PC-9 (cell line): ENCODE measurements at regions not wholly inside any gene's neighbourhood (a gene's known extent, or its start where the extent isn't known, plus 50 kb on each side); places are given as distances from the start of the nearest gene placed in this dataset.

Source experiments
- CTCF ChIP-seq: fragments of 200-600 bp; sonication (generic); conservative IDR thresholded peaks from 2 replicates; pipeline ENCODE4 v1.6.1; 2017; ENCODE audit warnings: mixed run types, antibody characterized with exemption, mild to moderate bottlenecking, moderate library complexity
- EZH2 ChIP-seq: fragments of 200-600 bp; sonication (generic); IDR thresholded peaks from 2 replicates; pipeline ENCODE4 v1.8.0; 2017; ENCODE audit warnings: antibody characterized with exemption, low read depth

GRCh38 chr4:38211885-38212284 is 251.7 kb downstream of the PTTG2 start:
- TF ChIP-seq CTCF (no peak), EZH2 (no peak)
